Heart right ventricle (tissue), 16 donors: ENCODE measurements at regions not wholly inside any gene's neighbourhood (a gene's known extent, or its start where the extent isn't known, plus 50 kb on each side); places are given as distances from the start of the nearest gene placed in this dataset.

ENCODE experiments used
- ATAC-seq, 8 donors: fragments of 200-7000 bp; cut with Tn5 transposase; one replicate each; pipeline ENCODE4 v1.9.1; 2020; ENCODE audit warnings: mild to moderate bottlenecking in 8 of 8, moderate library complexity in 8 of 8, moderate number of reproducible peaks in 1 of 8
- DNase-seq, 2 donors: peaks; one replicate each; pipeline ENCODE4 v3.0.0-alpha.2; 2020
- H3K27ac ChIP-seq, 10 donors: fragments of 200-600 bp; sonication (generic) in 2 of 10; one replicate each; pipeline versions ENCODE4 v1.5.0 to v1.8.0; 2020 to 2022; ENCODE audit warnings: mild to moderate bottlenecking in 3 of 10
- H3K27me3 ChIP-seq, 7 donors: fragments of 200-600 bp; one replicate each; pipeline ENCODE4 v1.8.0; 2021 to 2022; ENCODE audit warnings: mild to moderate bottlenecking in 2 of 7
- H3K36me3 ChIP-seq, 9 donors: fragments of 200-600 bp; sonication (generic) in 1 of 9; one replicate each; pipeline versions ENCODE4 v1.5.0 to v1.8.0; 2020 to 2022; ENCODE audit warnings: mild to moderate bottlenecking in 2 of 9
- H3K4me1 ChIP-seq, 9 donors: fragments of 200-600 bp; sonication (generic) in 1 of 9; one replicate each; pipeline versions ENCODE4 v1.5.0 to v1.8.0; 2020 to 2022; ENCODE audit warnings: mild to moderate bottlenecking in 4 of 9
- H3K4me3 ChIP-seq, 10 donors: fragments of 200-600 bp; sonication (generic) in 2 of 10; one replicate each; pipeline versions ENCODE4 v1.5.0 to v1.8.0; 2020 to 2022; ENCODE audit warnings: mild to moderate bottlenecking in 7 of 10, moderate library complexity in 2 of 10
- H3K9me3 ChIP-seq, 11 donors: fragments of 200-600 bp in 10 of 11; sonication (generic) in 2 of 11; one replicate each; pipeline versions ENCODE4 v1.5.0 to v1.8.0; 2013 to 2022; ENCODE audit warnings: mild to moderate bottlenecking in 2 of 11, control low read depth in 1 of 11, moderate library complexity in 1 of 11
- CTCF ChIP-seq, 9 donors: fragments of 200-600 bp; sonication (generic) in 2 of 9; IDR thresholded peaks; one replicate each; pipeline versions ENCODE4 v1.5.0 to v1.8.0; 2021 to 2022; ENCODE audit warnings: antibody characterized with exemption in 9 of 9, mild to moderate bottlenecking in 5 of 9, moderate library complexity in 1 of 9
- WGBS, 2 donors: extraction: QIAGEN DNeasy Blood & Tissue Kit; methylation state at CpG; one replicate each; pipeline ENCODE4 v1.1.7; 2013; ENCODE audit warnings: inconsistent platforms in 1 of 2; 5-methylcytosine and 5-hydroxymethylcytosine counted together
- intact Hi-C, 10 donors: fragments of 100-400 bp; cut with DNase I; formaldehyde crosslinking; loops; one replicate each; pipeline versions ENCODE4 v1.11.1 to v1.14.2; 2022
- donor health status: Arrhythmogenic right ventricular cardiomyopathy.
- donor health status: ischemic (EF 13 %, LVEDD 7.1; RV severe dilation, severe dysfunction).
- donor health status: healthy with polysubstance abuse.
- donor health status: DM: no; HTN: yes; CAD: no.
- donor health status: DM: no; HTN: no; CAD: no.
- donor health status: ischemic (EF 25% LVEDD 6.9; RV normal size, moderate dysfunction).
- donor health status: ischemic (EF 25% LVEDD 5.7; RV mildly dilated, moderate dysfunction).
- donor health status: healthy.
- donor health status: DM: yes; HTN: yes; CAD: no.
- donor health status: Ischemic cardiomyopathy.
- donor health status: ischemic (EF 35%, LVEDD 5.7; RV mildly dilated, moderate dysfunction).
- donor health status: nonischemic (EF 11% LVEDD 7.7; RV severe dilation, severe dysfunction).
- donor health status: DM: yes; HTN: yes; CAD: no.
- donor health status: PGD.
- donor health status: ischemic (EF 29% LVEDD 5.4; RV normal size, mild dysfunction).
- donor health status: nonischemic (EF 23%, LVEDD 6.1; RV moderate dilation, normal function).

- no peaks in the 10 kb centered on the region for H3K36me3 ChIP-seq
- H3K4me3 ChIP-seq = no peak overlapping the region
- H3K4me1 ChIP-seq = no peaks in the 10 kb centered on the region
- H3K27ac ChIP-seq = no peak overlapping the region
- intact Hi-C loops = no loop called here
- ATAC-seq (no peak), DNase-seq (no peak)
- WGBS, 2 donors = 80% methylated on average over 4 of the region's 4 CpGs
- no peak for TF ChIP-seq CTCF (IDR thresholded peaks at IDR 0.05)
- peaks cover 0 to 9% (median 0%) of the 10 kb centered on the region in 11 donors for H3K9me3 ChIP-seq
- no peaks in the 10 kb centered on the region for H3K27me3 ChIP-seq
Measured at GRCh38 chr18:28522236-28522635, 345.3 kb upstream of the CDH2 start.

GRCh38 chr18:28519997-28520396 is 343.1 kb upstream of the CDH2 start:
- Histone ChIP-seq H3K4me3 (no peak overlapping the region), H3K27me3 (no peaks in the 10 kb centered on the region), H3K27ac (no peak overlapping the region), H3K9me3 (peaks cover 0 to 9% (median 0%) of the 10 kb centered on the region in 11 donors), H3K36me3 (no peaks in the 10 kb centered on the region), H3K4me1 (no peaks in the 10 kb centered on the region)
- 86 to 90% methylated on average over 5 of the region's 5 CpGs for WGBS, 2 donors
- DNase-seq (no peak), ATAC-seq (no peak)
- no peak for TF ChIP-seq CTCF (IDR thresholded peaks at IDR 0.05)
- intact Hi-C loops = no loop called here

DNA sequence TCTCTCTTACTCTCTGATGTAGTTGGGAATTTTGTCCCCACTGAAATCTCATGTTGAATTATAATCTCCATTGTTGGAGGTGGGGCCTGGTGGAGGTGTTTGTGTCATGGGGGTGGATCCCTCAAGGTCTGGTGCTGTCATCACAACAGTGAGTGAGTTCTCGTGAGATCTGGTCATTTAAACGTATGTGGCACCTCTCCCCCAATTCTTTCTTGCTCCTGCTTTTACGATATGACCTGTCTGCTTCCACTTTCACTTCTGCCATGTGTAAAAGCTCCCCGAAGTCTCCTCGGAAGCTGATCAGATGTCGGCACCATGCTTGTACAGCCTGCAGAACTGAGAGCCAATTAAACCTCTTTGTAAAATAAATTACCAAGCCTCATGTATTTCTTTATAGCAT is 337.8 kb upstream of the CDH2 start:
- no peak for TF ChIP-seq CTCF (IDR thresholded peaks at IDR 0.05)
- Histone ChIP-seq H3K27me3 (no peaks in the 10 kb centered on the region), H3K9me3 (peaks cover 0 to 5% (median 0%) of the 10 kb centered on the region in 11 donors), H3K27ac (no peak overlapping the region), H3K4me3 (no peak overlapping the region), H3K4me1 (no peaks in the 10 kb centered on the region), H3K36me3 (no peaks in the 10 kb centered on the region)
- no peak for ATAC-seq
- no peak for DNase-seq
- 86 to 89% methylated on average over 6 of the region's 6 CpGs for WGBS, 2 donors
- intact Hi-C loops = loop anchor here in 1 of 10 donors (5.0 kb wide), 1 partner anchor 48 kb away; no protein-coding TSS in a partner anchor

DNA sequence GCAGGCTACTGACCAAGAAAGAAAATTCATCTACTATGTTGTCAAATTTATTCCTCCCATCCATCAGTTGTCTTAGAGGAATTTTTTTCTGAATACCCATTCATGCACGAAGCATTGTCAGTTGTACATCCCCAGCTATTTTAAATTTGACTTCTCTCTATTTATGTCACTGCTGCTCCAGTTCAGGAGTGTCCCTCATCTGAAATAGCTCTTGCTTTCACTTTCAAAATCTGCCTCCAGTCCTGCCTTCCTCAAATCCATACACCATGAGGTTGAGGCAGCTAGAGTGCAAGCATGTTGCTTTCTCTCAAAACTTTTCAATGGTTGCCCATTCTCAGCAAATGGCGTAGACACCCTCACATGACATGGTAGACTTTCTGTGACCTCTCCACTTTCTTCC is 335.4 kb upstream of the CDH2 start:
- Histone ChIP-seq H3K36me3 (no peaks in the 10 kb centered on the region), H3K9me3 (no peaks in the 10 kb centered on the region), H3K27ac (no peak overlapping the region), H3K4me3 (peak overlapping the region in 6 of 10 donors; percentile 20 to 35 (median 28)), H3K4me1 (no peaks in the 10 kb centered on the region), H3K27me3 (no peaks in the 10 kb centered on the region)
- intact Hi-C loops = loop anchor here in 1 of 10 donors (5.0 kb wide), 1 partner anchor 50 kb away; no protein-coding TSS in a partner anchor
- 44 to 45% methylated on average over 2 of the region's 2 CpGs for whole genome bisulfite sequencing, 2 donors
- DNase-seq = no peak
- TF ChIP-seq CTCF (IDR thresholded peaks at IDR 0.05) = no peak
- peak in 3 of 8 donors; percentile 46 to 58 (median 47) for ATAC-seq
